ENCODE measurements at regions not wholly inside any gene's neighbourhood (a gene's known extent, or its start where the extent isn't known, plus 50 kb on each side); places are given as distances from the start of the nearest gene placed in this dataset.

DNA sequence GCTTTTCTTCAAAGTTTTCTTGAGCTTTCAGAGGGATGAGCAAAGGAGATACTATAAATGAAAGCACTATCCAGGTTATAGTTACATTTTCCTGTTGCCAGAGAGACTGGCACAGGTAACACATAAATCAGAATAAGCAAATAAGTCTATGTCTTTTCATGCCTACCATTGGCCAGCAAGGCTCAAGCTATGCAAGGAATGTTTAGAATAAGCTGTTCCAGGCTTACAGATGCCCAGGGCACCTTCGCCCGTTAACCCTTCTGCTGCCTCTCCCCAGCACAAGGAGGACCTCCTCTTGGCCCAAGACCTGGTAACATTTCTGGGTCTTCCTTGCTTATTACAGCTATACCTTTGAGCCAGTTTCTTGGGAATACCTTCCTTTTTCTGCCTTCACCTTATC lies 233.7 kb upstream of the MEIS1 start:
- H3K36me3 ChIP-seq, result no peaks in the 10 kb centered on the region
- H3K9me3 ChIP-seq (ENCODE audit: severe bottlenecking), result peaks cover 7% of the 10 kb centered on the region
- H3K27ac ChIP-seq, result no peak overlapping the region
- H3K4me3 ChIP-seq (ENCODE audit: low read depth, low read length), result no peak overlapping the region
- no peak for DNase-seq
- TF ChIP-seq, protein P1, sequence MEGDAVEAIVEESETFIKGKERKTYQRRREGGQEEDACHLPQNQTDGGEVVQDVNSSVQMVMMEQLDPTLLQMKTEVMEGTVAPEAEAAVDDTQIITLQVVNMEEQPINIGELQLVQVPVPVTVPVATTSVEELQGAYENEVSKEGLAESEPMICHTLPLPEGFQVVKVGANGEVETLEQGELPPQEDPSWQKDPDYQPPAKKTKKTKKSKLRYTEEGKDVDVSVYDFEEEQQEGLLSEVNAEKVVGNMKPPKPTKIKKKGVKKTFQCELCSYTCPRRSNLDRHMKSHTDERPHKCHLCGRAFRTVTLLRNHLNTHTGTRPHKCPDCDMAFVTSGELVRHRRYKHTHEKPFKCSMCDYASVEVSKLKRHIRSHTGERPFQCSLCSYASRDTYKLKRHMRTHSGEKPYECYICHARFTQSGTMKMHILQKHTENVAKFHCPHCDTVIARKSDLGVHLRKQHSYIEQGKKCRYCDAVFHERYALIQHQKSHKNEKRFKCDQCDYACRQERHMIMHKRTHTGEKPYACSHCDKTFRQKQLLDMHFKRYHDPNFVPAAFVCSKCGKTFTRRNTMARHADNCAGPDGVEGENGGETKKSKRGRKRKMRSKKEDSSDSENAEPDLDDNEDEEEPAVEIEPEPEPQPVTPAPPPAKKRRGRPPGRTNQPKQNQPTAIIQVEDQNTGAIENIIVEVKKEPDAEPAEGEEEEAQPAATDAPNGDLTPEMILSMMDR (IDR thresholded peaks at IDR 0.05; ENCODE audit: low read depth, low read length), result no peak
- peaks cover 90% of the 10 kb centered on the region for H3K27me3 ChIP-seq (ENCODE audit: insufficient read depth, low read depth, severe bottlenecking)

DNA sequence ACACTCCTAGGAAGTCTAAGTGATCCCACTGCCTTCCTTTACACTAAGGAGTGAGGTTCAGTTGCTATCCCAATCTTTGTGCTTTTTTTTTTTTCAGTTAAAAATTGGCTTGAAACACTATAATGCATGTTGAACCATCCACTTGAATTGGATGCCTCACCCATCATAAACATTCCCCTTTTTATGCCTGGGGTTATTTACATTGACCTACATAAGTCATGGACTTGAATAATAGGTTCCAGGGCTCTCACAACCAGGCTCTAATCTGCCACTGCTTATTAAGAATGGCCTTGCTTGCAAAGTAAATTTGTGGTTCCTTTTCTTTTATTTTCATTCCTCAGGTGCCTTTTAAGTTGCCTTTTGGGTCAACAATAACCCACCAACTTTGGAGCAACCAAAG lies 236.1 kb upstream of the MEIS1 start:
- Histone ChIP-seq H3K36me3 (no peaks in the 10 kb centered on the region), H3K4me3 (ENCODE audit: low read depth, low read length) (no peak overlapping the region), H3K27me3 (ENCODE audit: insufficient read depth, low read depth, severe bottlenecking) (peaks cover 91% of the 10 kb centered on the region), H3K9me3 (ENCODE audit: severe bottlenecking) (no peaks in the 10 kb centered on the region), H3K27ac (no peak overlapping the region)
- TF ChIP-seq, protein P1 (IDR thresholded peaks at IDR 0.05; ENCODE audit: low read depth, low read length), result no peak
- DNase-seq, result no peak

- Histone ChIP-seq H3K36me3 (no peaks in the 10 kb centered on the region), H3K27ac (no peak overlapping the region), H3K9me3 (ENCODE audit: severe bottlenecking) (no peaks in the 10 kb centered on the region), H3K4me3 (ENCODE audit: low read depth, low read length) (no peak overlapping the region), H3K27me3 (ENCODE audit: insufficient read depth, low read depth, severe bottlenecking) (peaks cover 82% of the 10 kb centered on the region)
- no peak for DNase-seq
- TF ChIP-seq, protein P1 (IDR thresholded peaks at IDR 0.05; ENCODE audit: low read depth, low read length), result no peak
These were observed 242.0 kb upstream of the MEIS1 start for GRCh38 chr2:66192888-66193287.

DNA sequence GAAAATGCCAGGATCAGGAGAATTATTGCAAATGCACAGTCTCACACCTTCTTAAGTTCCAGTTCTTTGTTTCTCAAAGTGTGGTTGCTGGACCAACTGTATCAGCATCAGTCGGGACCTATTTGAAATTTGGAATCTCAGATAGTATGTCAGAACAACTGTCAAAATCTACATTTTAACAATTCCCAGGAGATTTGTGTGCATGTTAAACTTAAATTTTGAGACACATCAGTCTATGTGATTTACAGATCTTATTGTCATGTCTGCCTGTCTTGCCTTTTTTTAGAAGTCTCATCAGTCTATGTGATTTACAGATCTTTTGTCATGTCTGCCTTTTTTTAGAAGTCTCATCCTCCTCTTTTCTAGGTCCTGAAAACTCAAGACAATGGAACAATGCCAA lies 243.6 kb upstream of the MEIS1 start:
- TF ChIP-seq, protein P1 (IDR thresholded peaks at IDR 0.05; ENCODE audit: low read depth, low read length), result no peak
- H3K4me3 ChIP-seq (ENCODE audit: low read depth, low read length), result no peak overlapping the region
- no peaks in the 10 kb centered on the region for H3K9me3 ChIP-seq (ENCODE audit: severe bottlenecking)
- H3K36me3 ChIP-seq, result no peaks in the 10 kb centered on the region
- no peak for DNase-seq
- peaks cover 76% of the 10 kb centered on the region for H3K27me3 ChIP-seq (ENCODE audit: insufficient read depth, low read depth, severe bottlenecking)
- no peak overlapping the region for H3K27ac ChIP-seq

DNA sequence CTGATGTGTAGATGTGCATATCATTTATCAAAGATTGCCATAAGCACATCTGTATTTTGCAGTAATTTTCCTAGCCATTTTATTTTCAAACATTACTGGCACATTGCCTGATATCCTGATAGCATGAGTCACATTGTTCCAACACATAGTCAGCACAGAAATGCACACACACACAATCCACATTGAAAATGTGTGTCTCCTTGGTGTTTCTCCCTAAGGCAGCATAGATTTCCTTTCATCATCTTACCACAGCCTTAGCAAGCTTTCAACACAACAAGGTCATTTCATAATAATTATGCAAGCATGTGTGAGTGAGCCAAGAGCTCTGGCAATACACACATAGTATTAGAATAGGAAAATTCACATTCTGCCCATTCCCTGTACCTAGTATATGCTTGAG lies 245.4 kb upstream of the MEIS1 start:
- no peaks in the 10 kb centered on the region for H3K9me3 ChIP-seq (ENCODE audit: severe bottlenecking)
- DNase-seq, result no peak
- no peaks in the 10 kb centered on the region for H3K36me3 ChIP-seq
- no peak overlapping the region for H3K4me3 ChIP-seq (ENCODE audit: low read depth, low read length)
- H3K27ac ChIP-seq, result no peak overlapping the region
- TF ChIP-seq, protein P1 (IDR thresholded peaks at IDR 0.05; ENCODE audit: low read depth, low read length), result no peak
- peaks cover 76% of the 10 kb centered on the region for H3K27me3 ChIP-seq (ENCODE audit: insufficient read depth, low read depth, severe bottlenecking)

- TF ChIP-seq, protein P1 (IDR thresholded peaks at IDR 0.05; ENCODE audit: low read depth, low read length), result no peak
- Histone ChIP-seq H3K4me3 (ENCODE audit: low read depth, low read length) (no peak overlapping the region), H3K27me3 (ENCODE audit: insufficient read depth, low read depth, severe bottlenecking) (peaks cover 58% of the 10 kb centered on the region), H3K9me3 (ENCODE audit: severe bottlenecking) (no peaks in the 10 kb centered on the region), H3K36me3 (no peaks in the 10 kb centered on the region), H3K27ac (no peak overlapping the region)
- no peak for DNase-seq
These were observed 248.4 kb upstream of the MEIS1 start for GRCh38 chr2:66186537-66186936.

Data from WERI-Rb-1 (cell line).